IPS-15b (cell line): ENCODE measurements at regions not wholly inside any gene's neighbourhood (a gene's known extent, or its start where the extent isn't known, plus 50 kb on each side); places are given as distances from the start of the nearest gene placed in this dataset.

ENCODE experiments used
- H3K27me3 ChIP-seq: one replicate; pipeline ENCODE4 v1.6.1; 2013; ENCODE audit warnings: low read length; ENCODE audit not compliant: control insufficient read depth, insufficient read depth
- H3K36me3 ChIP-seq: one replicate; pipeline ENCODE4 v1.6.1; 2013; ENCODE audit warnings: low read length; ENCODE audit not compliant: control insufficient read depth, insufficient read depth
- H3K4me1 ChIP-seq: one replicate; pipeline ENCODE4 v1.6.1; 2013; ENCODE audit warnings: mild to moderate bottlenecking, low read length; ENCODE audit not compliant: control insufficient read depth, insufficient read depth
- H3K4me3 ChIP-seq: one replicate; pipeline ENCODE4 v1.5.1; 2013; ENCODE audit warnings: low read depth, low read length
- H3K9ac ChIP-seq: one replicate; pipeline ENCODE4 v1.6.1; 2013; ENCODE audit warnings: low read depth, mild to moderate bottlenecking, low read length
- H3K9me3 ChIP-seq: one replicate; pipeline ENCODE4 v1.6.1; 2013; ENCODE audit warnings: mild to moderate bottlenecking, low read length; ENCODE audit not compliant: control insufficient read depth, insufficient read depth

- Histone ChIP-seq H3K4me3 (no peak overlapping the region), H3K36me3 (no peaks in the 10 kb centered on the region), H3K9me3 (no peaks in the 10 kb centered on the region), H3K4me1 (peaks cover 23% of the 10 kb centered on the region), H3K27me3 (no peaks in the 10 kb centered on the region), H3K9ac (no peak overlapping the region)
Measured at GRCh38 chr13:59477011-59477410, 686.7 kb downstream of the DIAPH3 start.

GRCh38 chr13:59478908-59479307 lies 684.8 kb downstream of the DIAPH3 start:
- H3K9ac ChIP-seq, result no peak overlapping the region
- H3K36me3 ChIP-seq, result no peaks in the 10 kb centered on the region
- no peak overlapping the region for H3K4me3 ChIP-seq
- H3K4me1 ChIP-seq, result peaks cover 29% of the 10 kb centered on the region
- H3K27me3 ChIP-seq, result no peaks in the 10 kb centered on the region
- no peaks in the 10 kb centered on the region for H3K9me3 ChIP-seq

GRCh38 chr13:59479629-59480028 lies 684.1 kb downstream of the DIAPH3 start:
- Histone ChIP-seq H3K27me3 (no peaks in the 10 kb centered on the region), H3K9me3 (no peaks in the 10 kb centered on the region), H3K36me3 (no peaks in the 10 kb centered on the region), H3K4me3 (no peak overlapping the region), H3K4me1 (peaks cover 31% of the 10 kb centered on the region), H3K9ac (no peak overlapping the region)

GRCh38 chr13:59480396-59481259 lies 683.1 kb downstream of the DIAPH3 start:
- H3K9me3 ChIP-seq, result no peaks in the 10 kb centered on the region
- H3K4me1 ChIP-seq, result peaks cover 31% of the 10 kb centered on the region
- no peak overlapping the region for H3K4me3 ChIP-seq
- H3K27me3 ChIP-seq, result no peaks in the 10 kb centered on the region
- no peak overlapping the region for H3K9ac ChIP-seq
- H3K36me3 ChIP-seq, result no peaks in the 10 kb centered on the region

- Histone ChIP-seq H3K27me3 (no peaks in the 10 kb centered on the region), H3K4me1 (peaks cover 27% of the 10 kb centered on the region), H3K9ac (no peak overlapping the region), H3K4me3 (no peak overlapping the region), H3K36me3 (no peaks in the 10 kb centered on the region), H3K9me3 (no peaks in the 10 kb centered on the region)
Measured at GRCh38 chr13:59483501-59484145, 680.1 kb downstream of the DIAPH3 start.

GRCh38 chr13:59487883-59488282 lies 675.8 kb downstream of the DIAPH3 start:
- H3K9ac ChIP-seq, result no peak overlapping the region
- H3K4me1 ChIP-seq, result peaks cover 12% of the 10 kb centered on the region
- no peaks in the 10 kb centered on the region for H3K9me3 ChIP-seq
- H3K36me3 ChIP-seq, result no peaks in the 10 kb centered on the region
- H3K27me3 ChIP-seq, result peaks cover 2% of the 10 kb centered on the region
- no peak overlapping the region for H3K4me3 ChIP-seq

- no peak overlapping the region for H3K4me3 ChIP-seq
- peaks cover 2% of the 10 kb centered on the region for H3K27me3 ChIP-seq
- H3K9me3 ChIP-seq, result no peaks in the 10 kb centered on the region
- no peaks in the 10 kb centered on the region for H3K36me3 ChIP-seq
- H3K9ac ChIP-seq, result no peak overlapping the region
- peaks cover 11% of the 10 kb centered on the region for H3K4me1 ChIP-seq
Measured at GRCh38 chr13:59488436-59488835, 675.3 kb downstream of the DIAPH3 start.

GRCh38 chr13:59490651-59491050 lies 673.1 kb downstream of the DIAPH3 start:
- Histone ChIP-seq H3K27me3 (peaks cover 2% of the 10 kb centered on the region), H3K9me3 (no peaks in the 10 kb centered on the region), H3K4me3 (no peak overlapping the region), H3K4me1 (peaks cover 4% of the 10 kb centered on the region), H3K36me3 (no peaks in the 10 kb centered on the region), H3K9ac (no peak overlapping the region)

GRCh38 chr13:59492030-59492636 lies 671.6 kb downstream of the DIAPH3 start:
- no peaks in the 10 kb centered on the region for H3K36me3 ChIP-seq
- H3K9ac ChIP-seq, result no peak overlapping the region
- H3K4me3 ChIP-seq, result no peak overlapping the region
- H3K9me3 ChIP-seq, result no peaks in the 10 kb centered on the region
- H3K4me1 ChIP-seq, result peaks cover 4% of the 10 kb centered on the region
- peaks cover 2% of the 10 kb centered on the region for H3K27me3 ChIP-seq

- no peaks in the 10 kb centered on the region for H3K9me3 ChIP-seq
- no peak overlapping the region for H3K9ac ChIP-seq
- H3K4me1 ChIP-seq, result peaks cover 4% of the 10 kb centered on the region
- no peaks in the 10 kb centered on the region for H3K36me3 ChIP-seq
- H3K4me3 ChIP-seq, result no peak overlapping the region
- H3K27me3 ChIP-seq, result peaks cover 2% of the 10 kb centered on the region
Measured at GRCh38 chr13:59493436-59493965, 670.2 kb downstream of the DIAPH3 start.

- no peak overlapping the region for H3K4me3 ChIP-seq
- no peaks in the 10 kb centered on the region for H3K9me3 ChIP-seq
- peaks cover 4% of the 10 kb centered on the region for H3K4me1 ChIP-seq
- peaks cover 2% of the 10 kb centered on the region for H3K27me3 ChIP-seq
- H3K9ac ChIP-seq, result no peak overlapping the region
- no peaks in the 10 kb centered on the region for H3K36me3 ChIP-seq
Measured at GRCh38 chr13:59494151-59494550, 669.6 kb downstream of the DIAPH3 start.
